KG1 (cell line): ENCODE measurements at regions not wholly inside any gene's neighbourhood (a gene's known extent, or its start where the extent isn't known, plus 50 kb on each side); places are given as distances from the start of the nearest gene placed in this dataset.

Experiments
- DNase-seq: peaks from one replicate; lab custom pipeline; 2025; lab: John Stamatoyannopoulos, UW

DNA sequence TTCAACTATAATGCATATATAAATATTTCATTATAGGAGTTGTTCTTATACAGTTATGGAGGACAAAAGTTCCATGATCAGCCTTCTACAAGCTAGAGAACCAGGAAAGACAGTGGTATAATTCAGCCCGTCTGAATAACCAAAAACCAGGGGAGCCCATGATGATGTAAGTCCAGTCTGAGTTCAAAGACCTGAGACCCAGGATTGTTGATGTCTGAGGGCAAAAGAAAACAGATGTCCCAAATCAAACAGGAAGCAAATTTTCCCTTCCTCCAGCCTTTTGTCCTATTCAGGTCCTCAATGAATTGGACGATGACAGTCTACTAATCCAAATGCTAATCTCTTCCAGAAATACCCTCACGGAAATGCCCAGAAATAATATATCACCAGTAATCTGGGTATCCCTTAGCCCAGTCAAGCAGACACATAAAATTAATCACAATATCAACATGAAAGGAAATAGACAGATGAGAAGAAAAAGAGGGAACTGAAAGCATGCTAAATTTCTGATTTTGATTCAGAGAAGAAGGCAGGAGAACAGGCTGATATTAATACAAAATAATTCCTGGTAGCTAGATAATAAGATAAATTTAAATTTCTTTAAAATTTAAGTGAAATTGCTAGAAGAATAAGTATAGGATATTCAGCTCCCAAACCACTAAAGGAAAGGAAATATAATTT lies 255.6 kb upstream of the CTAGE1 start:
- DNase-seq, result no peak

DNA sequence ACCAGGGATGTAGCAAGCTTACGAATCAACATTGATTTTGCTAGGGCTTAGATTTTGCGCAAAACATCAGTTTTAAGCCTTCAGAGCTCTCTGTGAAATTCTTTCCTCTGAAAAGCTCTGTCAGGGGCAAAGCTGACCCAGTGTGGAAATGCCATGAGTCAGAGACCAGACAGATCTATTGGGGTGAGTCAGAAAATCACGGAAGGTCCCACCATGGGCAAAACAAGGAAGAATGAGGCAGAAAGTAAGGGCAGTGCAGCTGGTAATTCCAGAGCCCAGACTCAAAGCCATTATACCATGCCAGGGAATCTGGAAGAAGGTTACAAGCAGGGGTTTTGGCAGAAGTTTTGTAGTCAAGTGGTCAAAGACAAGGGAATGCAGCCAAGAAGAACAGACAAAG lies 256.6 kb upstream of the CTAGE1 start:
- no peak for DNase-seq

DNA sequence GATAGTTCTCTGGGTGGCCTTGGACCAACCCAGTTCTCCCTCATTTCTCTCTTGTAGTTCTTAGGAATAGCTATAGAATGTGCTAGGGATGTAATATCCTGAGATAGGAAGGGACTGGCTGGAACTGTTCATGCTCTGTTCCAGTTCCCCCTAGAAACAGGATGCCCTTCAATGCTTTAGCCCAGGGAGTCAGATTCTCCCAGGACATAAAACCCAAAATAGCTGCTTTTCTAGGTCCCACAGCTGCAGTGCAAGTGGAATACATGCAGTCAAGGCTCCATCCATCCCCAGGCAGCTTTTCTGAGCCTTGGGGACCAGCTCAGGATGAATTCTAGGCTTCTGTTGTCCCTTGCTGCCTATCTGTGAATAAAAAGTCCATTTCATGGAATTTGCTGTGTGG lies 257.3 kb upstream of the CTAGE1 start:
- no peak for DNase-seq

DNA sequence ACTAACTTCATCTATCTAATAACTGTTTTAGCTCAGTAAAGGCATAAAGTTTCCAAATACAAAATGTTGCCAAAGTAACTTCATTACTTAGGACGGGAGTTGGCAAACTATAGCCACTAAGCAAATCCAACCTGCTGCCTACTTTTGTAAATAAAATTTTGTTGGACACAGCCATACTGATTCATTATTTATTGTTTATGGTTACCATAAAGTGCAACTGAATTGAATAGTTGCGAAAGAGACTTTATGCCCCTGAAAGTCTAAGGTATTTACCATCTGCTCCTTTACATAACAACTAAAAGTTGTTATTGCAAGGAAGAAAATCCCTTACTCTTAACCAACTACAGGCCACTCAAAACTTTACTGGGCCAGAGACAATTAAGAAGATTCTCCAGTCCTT lies 256.7 kb upstream of the RBBP8 start:
- no peak for DNase-seq

DNA sequence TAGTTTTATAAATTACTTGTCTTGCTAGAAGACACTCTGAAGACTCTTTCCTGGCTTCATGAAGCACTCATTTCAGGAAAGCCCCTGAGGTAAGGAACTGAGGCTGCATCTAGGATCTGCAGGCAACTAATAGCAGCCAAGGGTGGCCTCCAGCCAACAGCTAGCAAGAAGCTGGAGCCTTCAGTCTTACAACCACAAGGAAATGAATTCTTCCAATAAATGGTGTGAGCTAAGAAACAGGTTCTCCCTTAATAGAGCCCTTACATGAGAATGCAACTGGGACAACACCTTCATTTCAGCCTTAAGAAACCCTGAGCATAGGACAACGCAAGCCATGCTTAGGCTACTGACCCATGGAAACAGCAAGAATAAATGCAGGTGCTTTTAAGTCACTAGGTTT lies 254.6 kb upstream of the RBBP8 start:
- DNase-seq, result no peak

DNA sequence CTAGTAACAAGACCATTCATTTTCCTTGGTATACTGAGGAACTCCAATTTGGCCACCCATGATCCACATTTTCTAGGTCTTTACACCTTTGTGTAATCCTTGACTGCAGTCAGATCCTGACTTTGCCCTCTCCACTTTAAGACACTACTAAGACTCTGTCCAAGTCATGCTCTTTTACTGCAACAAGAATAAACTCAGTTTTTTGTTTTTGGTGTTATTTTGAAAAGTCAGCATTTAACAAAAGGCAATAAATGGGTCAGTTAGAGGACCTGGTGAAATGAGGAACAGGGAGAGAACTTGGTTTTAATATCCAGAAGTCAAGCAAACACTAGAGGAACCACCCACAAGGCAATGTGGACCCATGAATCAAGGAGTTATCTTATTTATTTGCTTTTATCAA lies 252.2 kb upstream of the RBBP8 start:
- no peak for DNase-seq

DNA sequence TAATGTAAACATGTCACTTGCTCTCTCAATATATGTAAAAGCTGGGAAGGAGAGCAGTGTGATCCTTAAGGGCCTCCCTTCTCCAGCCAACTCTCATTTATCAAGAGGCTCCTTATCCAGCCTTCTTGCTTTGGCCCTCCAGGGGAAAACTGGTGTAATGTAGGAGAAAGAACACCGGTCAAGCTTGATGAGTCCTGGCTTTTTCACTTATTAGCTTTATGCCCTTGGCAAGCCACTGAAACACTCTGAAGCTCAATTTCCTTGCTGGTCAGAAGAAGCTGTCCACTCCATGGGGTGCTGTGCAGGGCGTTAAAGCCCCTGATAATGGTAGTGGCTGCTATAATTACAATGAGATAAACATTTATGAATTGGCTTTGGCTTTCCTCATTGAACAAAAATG lies 251.2 kb upstream of the RBBP8 start:
- no peak for DNase-seq

DNA sequence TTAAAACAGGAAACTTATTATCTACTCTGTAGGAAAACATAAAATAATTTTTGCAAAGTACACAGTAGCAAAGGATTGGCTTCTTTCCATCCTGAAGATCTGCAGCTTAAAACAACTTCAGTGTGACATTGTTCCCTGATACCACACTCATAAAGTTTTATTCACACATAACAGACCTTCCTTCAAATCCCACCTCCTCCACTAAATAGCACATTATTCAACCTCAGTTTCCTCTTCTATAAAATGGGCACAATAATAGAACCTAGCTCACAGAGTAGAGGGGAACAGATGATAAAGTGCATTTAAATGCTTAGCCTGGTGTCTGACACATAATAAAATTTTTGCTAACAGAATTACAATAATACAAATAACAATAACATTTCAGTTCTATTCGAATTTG lies 250.4 kb upstream of the RBBP8 start:
- DNase-seq, result no peak

DNA sequence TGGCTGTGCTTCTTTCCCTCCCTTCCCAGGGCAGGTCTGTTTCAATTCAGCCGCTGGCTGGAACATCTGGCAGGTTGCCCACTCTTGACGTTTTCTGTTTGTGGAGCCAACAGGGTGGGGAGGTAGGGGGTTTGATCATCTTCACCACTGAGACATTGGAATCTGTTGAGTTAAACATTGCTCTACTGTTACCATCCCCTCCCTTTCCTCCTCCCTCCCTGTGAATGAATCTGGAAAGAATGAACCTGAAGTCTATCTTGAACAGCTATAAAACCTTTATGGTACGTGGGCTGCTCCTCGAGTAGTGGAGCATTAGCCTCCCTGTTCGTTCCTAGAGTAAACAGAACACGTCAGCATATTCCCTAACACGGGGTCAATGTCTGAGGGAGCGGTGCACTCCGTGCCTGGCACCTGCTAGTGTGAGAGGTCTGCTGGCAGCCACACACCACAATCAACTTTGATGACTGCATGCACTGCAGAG lies 249.9 kb upstream of the RBBP8 start:
- DNase-seq, result no peak

DNA sequence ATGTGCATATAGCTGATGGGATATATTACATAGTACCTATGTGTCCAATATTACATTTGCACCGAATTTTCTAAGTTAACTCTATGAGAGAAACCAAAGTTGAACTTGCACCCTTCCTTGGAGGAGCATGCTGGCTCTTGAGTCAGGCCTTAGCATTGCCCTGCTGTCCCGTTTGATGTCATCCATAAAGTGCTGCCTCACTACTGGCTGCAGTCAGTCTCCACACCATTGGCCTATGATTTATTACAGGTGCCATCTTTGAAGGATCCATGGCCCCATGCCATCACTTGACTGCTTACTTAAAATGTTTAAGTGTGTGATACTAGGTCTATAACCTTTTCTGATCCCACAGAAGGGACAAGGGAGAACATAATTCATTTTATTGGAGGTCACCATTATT lies 249.3 kb upstream of the RBBP8 start:
- DNase-seq, result no peak

DNA sequence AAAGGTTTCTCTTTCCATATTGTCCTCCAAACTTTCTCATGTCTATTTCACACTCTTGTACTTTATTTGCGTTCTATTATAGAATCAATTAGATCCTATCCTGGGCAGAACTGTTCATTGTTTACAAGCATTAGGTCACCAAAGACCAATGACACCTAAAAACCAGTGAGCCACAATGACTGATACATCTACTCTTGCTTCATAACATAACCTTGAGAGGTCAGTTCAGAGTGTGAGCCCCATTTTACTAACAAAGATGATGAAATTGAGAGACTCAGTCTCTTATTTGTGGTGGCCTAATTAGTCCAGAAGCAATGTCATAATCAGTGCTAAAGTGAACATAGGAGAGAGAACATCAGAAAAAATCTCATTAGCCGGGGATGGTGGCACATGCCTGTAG lies 248.9 kb upstream of the RBBP8 start:
- no peak for DNase-seq

DNA sequence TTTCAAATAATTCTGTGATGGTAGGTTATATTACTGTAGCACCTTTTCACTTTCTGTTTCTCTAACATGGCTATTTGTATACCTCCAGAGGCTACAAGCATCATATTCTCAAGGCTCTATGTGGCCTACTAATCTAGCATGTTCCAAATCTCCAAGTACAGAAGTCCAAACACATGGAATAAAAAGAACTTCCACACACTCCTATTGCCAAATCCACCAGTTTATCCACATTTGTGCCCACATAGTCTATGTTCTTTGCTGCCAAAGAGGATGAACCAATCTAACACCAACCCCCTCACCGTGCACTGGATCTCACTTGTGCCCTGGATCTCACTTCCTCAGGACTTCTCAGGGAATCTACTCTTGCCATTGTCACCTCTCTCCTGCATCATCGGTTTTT lies 247.3 kb upstream of the RBBP8 start:
- no peak for DNase-seq

DNA sequence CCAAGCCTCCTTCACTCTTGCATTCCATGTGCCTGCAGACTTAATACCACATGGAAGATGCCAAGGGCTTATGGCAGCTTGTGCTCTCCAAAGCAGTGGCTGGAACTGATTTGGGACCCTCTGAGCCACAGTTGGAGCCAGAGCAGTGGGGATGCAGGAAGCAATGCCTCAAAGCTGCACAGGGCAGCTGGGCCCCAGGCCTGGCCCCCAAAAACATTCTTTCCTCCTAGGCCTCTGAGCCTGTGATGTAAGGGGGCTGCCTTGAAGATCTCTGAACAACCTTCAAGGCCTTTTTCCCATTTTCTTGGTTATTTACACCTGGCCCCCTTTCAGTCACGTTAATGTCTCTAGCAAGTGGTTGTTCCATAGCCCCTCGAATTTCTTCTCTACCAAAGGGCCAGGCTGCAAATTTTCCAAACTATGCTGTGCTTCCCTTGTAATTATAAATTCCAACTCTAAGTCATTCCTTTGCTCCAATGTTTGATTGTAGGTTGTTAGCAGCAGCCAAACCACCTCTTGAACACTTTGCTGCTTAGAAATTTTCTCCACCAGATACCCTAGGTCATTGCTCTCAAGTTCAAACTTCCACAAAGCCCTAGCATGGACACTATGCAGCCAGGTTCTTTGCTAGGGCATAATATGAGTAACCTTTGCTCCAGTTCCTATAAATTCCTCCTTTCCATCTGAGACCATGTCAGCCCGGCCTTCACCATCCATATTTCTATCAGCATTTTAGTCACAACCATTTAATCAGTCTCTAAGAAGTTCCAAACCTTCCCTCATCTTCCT lies 245.0 kb upstream of the RBBP8 start:
- no peak for DNase-seq

DNA sequence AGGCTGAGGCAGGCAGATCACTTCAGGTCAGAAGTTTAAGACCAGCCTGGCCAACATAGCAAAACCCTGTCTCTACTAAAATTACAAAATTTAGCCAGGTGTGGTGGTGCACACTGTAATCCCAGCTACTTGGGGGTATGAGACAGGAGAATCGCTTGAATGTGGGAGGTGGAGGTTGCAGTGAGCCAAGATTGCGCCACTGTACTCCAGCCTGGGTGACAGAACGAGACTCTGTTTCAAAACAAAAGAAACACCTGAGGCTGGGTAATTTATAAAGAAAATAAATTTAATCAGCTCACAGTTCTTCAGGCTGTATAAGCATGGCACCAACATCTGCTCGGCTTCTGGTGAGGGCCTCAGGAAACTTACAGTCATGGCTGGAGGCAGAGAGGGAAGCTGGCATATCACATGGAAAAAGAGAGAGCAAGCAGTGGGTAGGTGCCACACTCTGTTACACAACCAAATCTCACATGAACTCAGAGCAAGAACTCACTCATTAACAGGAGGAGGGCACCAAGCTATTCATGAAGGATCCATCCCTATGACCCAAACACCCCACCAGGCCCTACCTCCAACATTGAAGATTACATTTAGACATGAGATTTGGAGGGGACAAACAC lies 244.1 kb upstream of the RBBP8 start:
- DNase-seq, result no peak

DNA sequence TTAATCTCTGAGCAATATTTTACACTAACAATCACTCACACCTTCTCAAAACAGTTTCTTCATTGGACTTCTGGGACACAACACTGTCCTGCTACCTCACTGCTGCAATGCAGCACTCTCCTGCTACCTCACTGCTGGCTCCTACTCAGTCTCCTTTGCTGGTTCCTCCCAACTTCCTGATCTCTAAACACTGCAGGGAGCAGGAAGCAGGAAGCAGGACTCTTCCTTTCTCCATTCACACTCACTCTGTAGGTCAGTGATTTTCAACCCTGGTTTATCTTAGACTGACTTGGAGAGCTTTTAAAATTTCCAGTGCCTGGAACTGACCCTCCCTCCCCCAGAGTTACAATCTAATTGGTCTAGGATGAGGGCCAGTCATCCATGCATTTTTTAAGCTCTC lies 243.4 kb upstream of the RBBP8 start:
- DNase-seq, result no peak

DNA sequence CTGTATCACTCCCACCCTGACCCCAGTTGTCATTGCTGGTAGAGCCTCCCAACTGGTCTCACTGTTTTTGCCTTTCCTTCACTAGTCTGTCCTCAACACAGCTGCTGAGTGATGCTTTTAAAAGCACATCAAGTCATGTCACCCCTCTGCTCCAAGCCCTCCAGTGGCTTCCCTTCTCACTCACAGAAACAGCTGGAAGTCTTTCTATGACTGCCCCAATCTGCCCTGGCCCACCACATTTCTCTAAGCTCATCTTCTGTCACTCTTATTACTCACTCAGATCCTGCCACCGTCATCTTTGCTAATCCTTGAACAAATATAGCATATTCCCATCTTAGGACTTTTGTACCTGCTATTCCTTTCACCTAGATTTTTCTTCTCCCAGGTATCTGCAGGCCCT lies 242.6 kb upstream of the RBBP8 start:
- no peak for DNase-seq

DNA sequence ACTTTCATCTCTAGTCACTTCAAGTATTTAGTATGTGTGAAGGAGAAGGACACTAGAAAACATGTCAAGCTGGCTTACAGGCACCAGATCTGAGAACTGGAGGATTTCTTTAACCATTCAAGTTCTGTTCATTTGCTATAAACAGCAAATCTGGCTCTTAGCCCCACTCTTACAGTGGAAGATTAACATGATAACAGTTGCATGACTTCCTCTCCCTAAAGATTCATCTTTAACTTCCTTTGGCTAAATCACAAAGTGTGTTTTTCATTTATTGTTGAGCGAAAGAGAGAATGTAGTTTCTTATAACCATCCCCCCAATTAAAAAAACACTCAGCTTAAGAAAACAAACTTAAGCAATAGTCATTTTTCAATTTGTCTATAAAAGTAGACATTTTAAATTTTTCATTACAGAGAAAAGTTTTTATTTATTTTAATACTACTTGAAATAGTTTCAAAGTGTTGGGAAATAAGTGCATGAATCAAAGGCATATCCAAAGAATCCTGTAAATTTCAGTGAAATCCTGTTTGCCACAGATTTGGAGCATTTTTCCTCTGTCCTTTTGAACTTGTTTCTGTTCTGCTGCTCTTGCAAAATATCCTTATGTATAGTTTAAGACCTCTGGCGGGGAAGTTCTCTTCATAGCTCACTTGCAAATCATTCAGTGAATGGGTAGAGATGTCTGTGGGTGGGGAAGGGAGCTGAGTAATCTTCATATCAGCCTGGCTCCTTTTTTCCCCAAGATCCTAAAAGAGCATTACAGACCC lies 241.0 kb upstream of the RBBP8 start:
- no peak for DNase-seq

DNA sequence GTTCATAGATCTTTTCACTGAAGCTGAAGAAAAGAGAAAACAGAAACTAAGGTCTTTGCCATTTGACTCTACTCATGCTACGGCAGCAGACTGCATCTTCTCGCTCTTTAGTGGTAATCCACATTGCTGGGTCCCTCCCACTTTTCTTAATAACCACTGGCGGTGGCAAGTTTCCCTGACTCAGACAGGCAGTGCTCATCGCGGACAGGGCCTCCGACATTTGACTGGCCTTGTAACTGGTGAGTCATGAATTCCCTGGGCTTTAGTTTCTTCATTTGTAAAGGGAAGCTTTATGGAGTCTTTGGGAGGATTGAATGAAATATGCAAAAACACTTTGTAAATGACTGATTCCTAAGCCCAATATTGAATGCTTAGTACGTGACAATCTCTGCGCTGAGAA lies 238.2 kb upstream of the RBBP8 start:
- no peak for DNase-seq

DNA sequence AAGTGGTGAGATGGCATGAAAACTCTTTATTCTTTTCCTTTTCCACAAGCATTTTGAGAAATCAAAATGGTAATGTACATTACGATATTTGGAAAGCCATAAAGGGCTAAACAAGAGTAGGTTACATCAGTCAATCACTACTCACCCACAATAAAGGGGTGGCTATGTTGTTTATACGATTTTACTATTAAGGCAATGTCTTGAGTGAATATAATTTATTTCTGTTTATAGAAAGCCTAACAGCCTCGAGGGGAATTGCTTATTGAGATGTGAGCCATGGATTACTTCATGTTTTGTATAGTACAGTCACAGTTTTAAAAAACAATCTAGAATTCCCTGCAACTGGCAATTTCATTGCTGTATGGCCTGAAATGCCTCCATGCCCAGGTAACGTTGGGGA lies 237.5 kb upstream of the RBBP8 start:
- DNase-seq, result no peak

DNA sequence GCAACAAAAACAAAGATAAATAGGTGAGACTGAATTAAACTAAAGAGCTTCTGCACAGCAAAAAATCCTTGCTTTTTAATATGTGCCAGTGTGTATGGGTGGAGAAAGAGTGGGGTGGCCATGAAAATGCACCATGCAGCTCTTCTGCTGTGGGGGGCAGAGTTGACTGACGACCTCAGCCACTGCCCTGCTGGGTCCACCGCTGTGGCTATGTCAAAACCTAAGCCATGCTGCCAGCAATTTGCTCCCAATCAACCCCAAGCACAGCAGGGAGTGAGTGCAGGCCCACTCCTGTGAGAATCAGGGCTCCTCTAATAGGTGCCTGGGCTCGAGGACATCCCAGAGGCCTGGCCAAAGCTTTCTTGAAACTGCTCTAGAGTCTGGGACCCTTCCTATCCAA lies 235.6 kb upstream of the RBBP8 start:
- no peak for DNase-seq

DNA sequence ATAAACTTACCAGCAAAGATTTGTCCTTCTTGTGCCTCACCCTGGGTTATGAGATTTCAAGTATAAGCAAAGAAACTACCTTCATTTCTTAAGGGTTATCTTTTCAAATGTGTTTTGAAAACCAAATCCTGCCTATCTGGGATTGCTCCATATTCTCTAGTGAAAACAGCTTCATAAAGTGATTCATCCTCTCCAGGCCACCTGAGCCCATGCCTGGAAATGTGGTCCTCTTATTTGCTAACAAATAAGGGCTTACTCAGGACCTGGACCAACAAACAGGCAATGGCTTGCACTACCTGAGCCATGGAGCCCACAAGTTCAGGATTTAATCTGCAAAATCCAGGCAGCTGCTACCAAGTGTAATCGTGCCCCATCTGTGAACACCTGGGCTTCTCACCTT lies 234.4 kb upstream of the RBBP8 start:
- DNase-seq, result no peak

DNA sequence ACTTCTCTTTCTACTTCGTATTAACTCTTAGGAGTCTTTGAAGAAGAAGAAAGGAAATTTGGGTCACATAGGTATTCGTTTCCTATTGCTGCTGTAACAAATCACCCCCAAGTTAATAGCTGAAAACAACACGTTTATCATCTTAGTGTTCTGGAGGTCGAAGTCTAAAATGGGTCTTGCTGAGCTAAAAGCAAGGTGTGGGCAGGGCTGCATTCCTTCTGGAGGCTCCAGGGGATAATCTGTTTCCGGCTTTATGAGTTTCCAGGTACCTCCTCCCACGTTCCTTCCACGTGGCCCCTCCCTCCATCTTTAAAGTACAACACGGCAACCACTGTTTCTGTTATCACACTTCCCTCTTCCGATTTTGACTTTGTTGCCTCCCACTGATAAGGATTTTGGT lies 233.5 kb upstream of the RBBP8 start:
- DNase-seq, result no peak

DNA sequence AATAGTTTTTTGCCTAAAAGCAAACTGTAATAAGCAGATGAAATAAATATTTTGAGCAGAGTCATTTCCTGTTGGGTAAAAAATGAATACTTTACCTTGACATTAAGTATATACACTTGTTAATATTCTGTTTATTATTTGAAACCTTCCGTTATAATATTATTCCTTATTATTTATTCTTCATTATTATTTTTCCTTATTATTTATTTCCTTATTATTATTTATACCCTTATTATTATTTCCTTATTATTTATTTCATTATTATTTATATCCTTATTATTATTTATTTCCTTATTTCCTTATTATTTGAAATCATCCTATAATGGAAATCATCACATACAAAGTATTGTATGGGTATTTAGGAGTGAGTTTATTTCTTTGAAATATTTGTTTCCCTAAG lies 232.2 kb upstream of the RBBP8 start:
- DNase-seq, result no peak
